H9 (cell line): ENCODE measurements at regions not wholly inside any gene's neighbourhood (a gene's known extent, or its start where the extent isn't known, plus 50 kb on each side); places are given as distances from the start of the nearest gene placed in this dataset.
A peak's percentile ranks its signal among the peaks of the same experiment; 100 is the strongest.

Experiments
- DNase-seq: peaks from one replicate; pipeline ENCODE4 v3.0.0-alpha.2; 2017
- H2AFZ ChIP-seq: one replicate; pipeline ENCODE4 v1.6.1; 2013; ENCODE audit warnings: mild to moderate bottlenecking, low read length, control low read depth, moderate library complexity
- H2AK5ac ChIP-seq: 2 replicates; pipeline ENCODE4 v1.6.1; 2013; ENCODE audit warnings: low read length, control low read depth, mixed read lengths; ENCODE audit not compliant: insufficient read length
- H2BK120ac ChIP-seq: one replicate; pipeline ENCODE4 v1.6.1; 2013; ENCODE audit warnings: low read depth, mild to moderate bottlenecking, low read length, control low read depth, inconsistent platforms; ENCODE audit not compliant: poor library complexity, severe bottlenecking
- H2BK12ac ChIP-seq: 2 replicates; pipeline ENCODE4 v1.6.1; 2013; ENCODE audit warnings: low read length, control low read depth, mixed read lengths, low read depth; ENCODE audit not compliant: insufficient read length
- H2BK15ac ChIP-seq: 2 replicates; pipeline ENCODE4 v1.6.1; 2013; ENCODE audit warnings: low read depth, low read length, control low read depth
- H2BK20ac ChIP-seq: one replicate; pipeline ENCODE4 v1.6.1; 2013; ENCODE audit warnings: low read depth, mild to moderate bottlenecking, low read length, control low read depth, inconsistent platforms; ENCODE audit not compliant: poor library complexity, severe bottlenecking
- H2BK5ac ChIP-seq: 2 replicates; pipeline ENCODE4 v1.6.1; 2013; ENCODE audit warnings: low read length, control low read depth, mixed read lengths; ENCODE audit not compliant: insufficient read length
- H3K14ac ChIP-seq: 2 replicates; pipeline ENCODE4 v1.6.1; 2013; ENCODE audit warnings: low read length, control low read depth; ENCODE audit not compliant: insufficient read depth
- H3K18ac ChIP-seq: 2 replicates; pipeline ENCODE4 v1.6.1; 2013; ENCODE audit warnings: low read depth, mild to moderate bottlenecking, mixed read lengths, low read length, control low read depth; ENCODE audit not compliant: insufficient read length
- H3K23ac ChIP-seq: 2 replicates; pipeline ENCODE4 v1.6.1; 2013; ENCODE audit warnings: low read length, control low read depth, mixed read lengths, low read depth; ENCODE audit not compliant: insufficient read length
- H3K23me2 ChIP-seq: 2 replicates; pipeline ENCODE4 v1.6.1; 2013; ENCODE audit warnings: low read depth, mild to moderate bottlenecking, mixed read lengths, low read length, control low read depth; ENCODE audit not compliant: insufficient read length, poor library complexity, severe bottlenecking
- H3K27ac ChIP-seq: 2 replicates; pipeline ENCODE4 v1.5.1; 2013; ENCODE audit warnings: low read length, control low read depth, mixed read lengths, low read depth; ENCODE audit not compliant: insufficient read length
- H3K27me3 ChIP-seq: 2 replicates; pipeline ENCODE4 v1.6.1; 2013; ENCODE audit warnings: low read length, control low read depth, inconsistent platforms; ENCODE audit not compliant: insufficient read depth
- H3K4ac ChIP-seq: 2 replicates; pipeline ENCODE4 v1.6.1; 2013; ENCODE audit warnings: low read depth, mild to moderate bottlenecking, control low read depth, inconsistent platforms, low read length, moderate library complexity
- H3K4me1 ChIP-seq: 2 replicates; pipeline ENCODE4 v1.6.1; 2013; ENCODE audit warnings: low read length, control low read depth, inconsistent platforms; ENCODE audit not compliant: insufficient read depth
- H3K4me2 ChIP-seq: 2 replicates; pipeline ENCODE4 v1.6.1; 2013; ENCODE audit warnings: low read length, control low read depth, mixed read lengths; ENCODE audit not compliant: insufficient read length, insufficient read depth
- H3K56ac ChIP-seq: 2 replicates; pipeline ENCODE4 v1.6.1; 2013; ENCODE audit warnings: low read depth, mild to moderate bottlenecking, mixed read lengths, low read length, control low read depth; ENCODE audit not compliant: insufficient read length
- H3K79me1 ChIP-seq: 2 replicates; pipeline ENCODE4 v1.6.1; 2013; ENCODE audit warnings: low read depth, mild to moderate bottlenecking, moderate library complexity, low read length, control low read depth, inconsistent platforms; ENCODE audit not compliant: insufficient read depth, poor library complexity, severe bottlenecking
- H3K79me2 ChIP-seq: 2 replicates; pipeline ENCODE4 v1.6.1; 2013; ENCODE audit warnings: low read length, control low read depth, inconsistent platforms; ENCODE audit not compliant: insufficient read depth
- H3K9ac ChIP-seq: 2 replicates; pipeline ENCODE4 v1.6.1; 2013; ENCODE audit warnings: low read length, control low read depth, mixed read lengths; ENCODE audit not compliant: insufficient read length; ENCODE audit errors: extremely low read depth
- H3K9me3 ChIP-seq: one replicate; pipeline ENCODE4 v1.6.1; 2013; ENCODE audit warnings: low read depth, low read length, inconsistent platforms; ENCODE audit not compliant: control insufficient read depth
- H3T11ph ChIP-seq: one replicate; pipeline ENCODE4 v1.6.1; 2013; ENCODE audit warnings: mild to moderate bottlenecking, low read length, control low read depth, inconsistent platforms
- H4K20me1 ChIP-seq: one replicate; pipeline ENCODE4 v1.6.1; 2013; ENCODE audit not compliant: control insufficient read depth, insufficient read length, insufficient read depth
- H4K5ac ChIP-seq: 2 replicates; pipeline ENCODE4 v1.6.1; 2013; ENCODE audit warnings: low read depth, mild to moderate bottlenecking, mixed read lengths, low read length, control low read depth; ENCODE audit not compliant: insufficient read length
- H4K8ac ChIP-seq: replicated peaks from 2 replicates; pipeline ENCODE4 v1.6.1; 2013; ENCODE audit warnings: low read length, control low read depth, mixed read lengths, low read depth; ENCODE audit not compliant: insufficient read length
- H4K91ac ChIP-seq: 2 replicates; pipeline ENCODE4 v1.6.1; 2013; ENCODE audit warnings: low read depth, mild to moderate bottlenecking, moderate library complexity, mixed read lengths, low read length, control low read depth; ENCODE audit not compliant: insufficient read length
- H3K27ac Mint-ChIP-seq, 3 experiments: 2 replicates in 2 of 3; 3 replicates in 1 of 3; pipeline ENCODE4 v1.8.0; 2020 to 2021; ENCODE audit warnings: mixed read lengths in 3 of 3, mild to moderate bottlenecking in 1 of 3, moderate library complexity in 1 of 3
- H3K27me3 Mint-ChIP-seq: 2 replicates; pipeline ENCODE4 v1.8.0; 2021; ENCODE audit warnings: low read depth, mild to moderate bottlenecking, moderate library complexity, mixed read lengths
- H3K36me3 Mint-ChIP-seq, 3 experiments: 2 replicates in 2 of 3; 3 replicates in 1 of 3; pipeline ENCODE4 v1.8.0; 2020 to 2021; ENCODE audit warnings: low read depth in 3 of 3, mixed read lengths in 3 of 3; ENCODE audit not compliant: insufficient read depth in 1 of 3
- H3K4me1 Mint-ChIP-seq, 2 experiments: 2 replicates each; pipeline ENCODE4 v1.8.0; 2020; ENCODE audit warnings: mixed read lengths in 2 of 2
- H3K4me3 Mint-ChIP-seq, 2 experiments: 2 replicates in 1 of 2; 3 replicates in 1 of 2; pipeline ENCODE4 v1.8.0; 2020 to 2021; ENCODE audit warnings: mild to moderate bottlenecking in 2 of 2, mixed read lengths in 2 of 2, moderate library complexity in 1 of 2
- H3K9me3 Mint-ChIP-seq, 2 experiments: 2 replicates in 1 of 2; 3 replicates in 1 of 2; pipeline ENCODE4 v1.8.0; 2020; ENCODE audit warnings: mild to moderate bottlenecking in 2 of 2, mixed read lengths in 2 of 2, moderate library complexity in 1 of 2
- CTCF ChIP-seq: fragments of 200-600 bp; sonication (generic); conservative IDR thresholded peaks from 3 replicates; pipeline ENCODE4 v1.8.0; 2021; ENCODE audit warnings: antibody characterized with exemption, mild to moderate bottlenecking
- WGBS: extraction: QIAGEN DNeasy Blood & Tissue Kit; methylation state at CpG from one replicate; pipeline ENCODE4 v1.1.7; 2013; ENCODE audit warnings: missing lambda C conversion rate, low lambda C conversion rate, mixed read lengths; ENCODE audit not compliant: insufficient read length; ENCODE audit errors: extremely low coverage; 5-methylcytosine and 5-hydroxymethylcytosine counted together

GRCh38 chr1:65509912-65510680 is 89.6 kb downstream of the LEPR start:
- no peak overlapping the region for H2BK15ac ChIP-seq
- no peak overlapping the region for H3K56ac ChIP-seq
- no peak overlapping the region for H2BK20ac ChIP-seq
- H4K8ac ChIP-seq, result no peak overlapping the region
- H3K27ac ChIP-seq, result no peak overlapping the region
- Mint-ChIP-seq H3K27ac (peak overlapping the region in 2 of 3 experiments; percentile 10 to 50; a peak in 2 of 7 replicates), H3K4me3 (no peak overlapping the region), H3K36me3 (no peaks in the 10 kb centered on the region), H3K9me3 (no peaks in the 10 kb centered on the region), H3K27me3 (no peaks in the 10 kb centered on the region), H3K4me1 (peaks cover 13 to 18% of the 10 kb centered on the region in 2 experiments)
- no peak overlapping the region for H2BK5ac ChIP-seq
- H2BK120ac ChIP-seq, result no peak overlapping the region
- H2AK5ac ChIP-seq, result no peak overlapping the region
- H3K9me3 ChIP-seq, result no peaks in the 10 kb centered on the region
- H3K4me2 ChIP-seq, result no peak overlapping the region
- H4K91ac ChIP-seq, result no peak overlapping the region
- no peak overlapping the region for H3K4ac ChIP-seq
- H3K79me2 ChIP-seq, result no peaks in the 10 kb centered on the region
- TF ChIP-seq CTCF, result no peak
- H3K4me1 ChIP-seq, result no peaks in the 10 kb centered on the region; the same call in 1 of the 2 replicates
- DNase-seq, result no peak
- no peak overlapping the region for H3K14ac ChIP-seq
- WGBS, result no CpG with 5 or more reads among the region's 5 CpGs
- H2AFZ ChIP-seq, result no peak overlapping the region
- no peaks in the 10 kb centered on the region for H3K23me2 ChIP-seq
- H3T11ph ChIP-seq, result no peak overlapping the region
- no peak overlapping the region for H3K9ac ChIP-seq
- no peak overlapping the region for H2BK12ac ChIP-seq
- H3K18ac ChIP-seq, result no peak overlapping the region
- H3K27me3 ChIP-seq, result no peaks in the 10 kb centered on the region
- no peaks in the 10 kb centered on the region for H3K79me1 ChIP-seq
- H4K20me1 ChIP-seq, result no peaks in the 10 kb centered on the region
- no peak overlapping the region for H3K23ac ChIP-seq
- H4K5ac ChIP-seq, result no peak overlapping the region
